ENCODE measurements at regions not wholly inside any gene's neighbourhood (a gene's known extent, or its start where the extent isn't known, plus 50 kb on each side); places are given as distances from the start of the nearest gene placed in this dataset.
A peak's percentile ranks its signal among the peaks of the same experiment; 100 is the strongest.

- H3K27ac ChIP-seq (ENCODE audit: low read depth in 1 of 2, low read length in 2 of 2) = peak overlapping the region in 1 of 2 donors; percentile 57
- no peak overlapping the region for H3K4me3 ChIP-seq (ENCODE audit: low read depth in 1 of 3, low read length in 3 of 3)
- no peak for DNase-seq (ENCODE audit: low spot score)
- H3K9me3 ChIP-seq (ENCODE audit: control insufficient read depth in 4 of 4, low read length in 3 of 4) = no peaks in the 10 kb centered on the region
- H3K27me3 ChIP-seq (ENCODE audit: control insufficient read depth in 4 of 4, insufficient read depth in 4 of 4, low read length in 3 of 4) = no peaks in the 10 kb centered on the region
- TF ChIP-seq ATF3 (IDR thresholded peaks at IDR 0.05) (no peak), REST (IDR thresholded peaks at IDR 0.05) (no peak), SP1 (IDR thresholded peaks at IDR 0.05) (no peak), NR2F2 (IDR thresholded peaks at IDR 0.05) (no peak), FOXA2 (IDR thresholded peaks at IDR 0.05) (no peak), FOXA1 (IDR thresholded peaks at IDR 0.05) (no peak), JUND (IDR thresholded peaks at IDR 0.05) (no peak), EGR1 (IDR thresholded peaks at IDR 0.05; ENCODE audit: low read depth in 2 of 2) (no peak), ZBTB33 (IDR thresholded peaks at IDR 0.05) (no peak), YY1 (IDR thresholded peaks at IDR 0.05) (no peak), HNF4A (conservative IDR thresholded peaks at IDR 0.05) (no peak), MAX (IDR thresholded peaks at IDR 0.05) (no peak), RXRA (IDR thresholded peaks at IDR 0.05) (no peak), CTCF (IDR thresholded peaks at IDR 0.05; ENCODE audit: low read depth, low read length, missing input control) (no peak), TAF1 (conservative IDR thresholded peaks at IDR 0.05) (no peak), HNF4G (IDR thresholded peaks at IDR 0.05) (no peak), RAD21 (IDR thresholded peaks at IDR 0.05) (no peak), GABPA (IDR thresholded peaks at IDR 0.05 in 1 of 2, conservative IDR thresholded peaks at IDR 0.05 in 1 of 2) (no peak)
- peaks cover 0 to 14% (median 6%) of the 10 kb centered on the region in 4 donors for H3K4me1 ChIP-seq (ENCODE audit: control insufficient read depth in 4 of 4, insufficient read depth in 4 of 4, low read length in 3 of 4)
- 87% methylated on average over 3 of the region's 3 CpGs for WGBS
- no peak overlapping the region for H3K9ac ChIP-seq (ENCODE audit: low read depth in 1 of 2, low read length in 2 of 2)
- no peaks in the 10 kb centered on the region for H3K36me3 ChIP-seq (ENCODE audit: control insufficient read depth in 4 of 4, insufficient read depth in 3 of 4, low read depth in 1 of 4, low read length in 3 of 4)
Observed at GRCh38 chr7:67738145-67738544, 741.5 kb downstream of the TYW1 start.
